Naive B cell (primary cell): ENCODE measurements at regions not wholly inside any gene's neighbourhood (a gene's known extent, or its start where the extent isn't known, plus 50 kb on each side); places are given as distances from the start of the nearest gene placed in this dataset.

Experiments used
- ATAC-seq, 2 donors: fragments of 150-1000 bp; cut with Tn5 transposase; 2 replicates each; pipeline ENCODE4 v1.10.0; 2021; ENCODE audit warnings: low read depth in 2 of 2, mild to moderate bottlenecking in 2 of 2, moderate library complexity in 2 of 2
- DNase-seq: peaks from one replicate; pipeline ENCODE4 v3.0.0; 2022
- H3K27ac Mint-ChIP-seq, 6 donors: one replicate each; pipeline ENCODE4 v1.8.0; 2020 to 2022; ENCODE audit warnings: mild to moderate bottlenecking in 6 of 6, mixed read lengths in 6 of 6, moderate library complexity in 5 of 6, inconsistent platforms in 2 of 6
- H3K27me3 Mint-ChIP-seq, 3 donors: one replicate each; pipeline ENCODE4 v1.8.0; 2021 to 2022; ENCODE audit warnings: mixed read lengths in 3 of 3, mild to moderate bottlenecking in 1 of 3
- H3K36me3 Mint-ChIP-seq, 2 donors: one replicate each; pipeline ENCODE4 v1.8.0; 2020 to 2022; ENCODE audit warnings: mixed read lengths in 2 of 2, inconsistent platforms in 1 of 2, mild to moderate bottlenecking in 1 of 2
- H3K4me1 Mint-ChIP-seq, 3 donors: one replicate each; pipeline ENCODE4 v1.8.0; 2020 to 2022; ENCODE audit warnings: mixed read lengths in 3 of 3, inconsistent platforms in 1 of 3, mild to moderate bottlenecking in 1 of 3, moderate library complexity in 1 of 3
- H3K4me3 Mint-ChIP-seq, 8 donors: one replicate each; pipeline ENCODE4 v1.8.0; 2020 to 2022; ENCODE audit warnings: mild to moderate bottlenecking in 8 of 8, mixed read lengths in 8 of 8, moderate library complexity in 8 of 8, inconsistent platforms in 2 of 8
- H3K9me3 Mint-ChIP-seq, 7 donors: one replicate each; pipeline ENCODE4 v1.8.0; 2020 to 2022; ENCODE audit warnings: mixed read lengths in 7 of 7, mild to moderate bottlenecking in 5 of 7, inconsistent platforms in 2 of 7, moderate library complexity in 1 of 7

DNA sequence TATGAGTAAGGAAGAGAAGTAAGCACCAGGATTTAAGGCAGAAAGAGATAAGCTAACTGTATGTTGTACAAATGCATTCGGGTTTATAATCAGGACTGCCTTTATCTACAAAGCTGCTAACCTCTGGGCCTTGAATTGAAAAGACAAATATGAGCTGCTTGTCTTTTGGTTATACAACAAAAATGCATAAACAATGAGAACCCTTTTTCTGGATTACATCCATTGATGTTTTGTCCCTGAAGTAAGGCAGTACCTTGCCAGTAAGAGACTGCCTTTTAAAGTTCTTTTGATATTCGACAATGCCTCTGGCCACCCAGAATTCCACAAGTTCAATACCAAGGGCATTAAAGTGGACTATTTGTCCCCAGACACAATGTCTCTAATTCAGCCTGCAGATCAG lies 280.7 kb downstream of the ZNF621 start:
- DNase-seq (no peak), ATAC-seq (no peak)
- H3K36me3 Mint-ChIP-seq, result peaks cover 14 to 17% of the 10 kb centered on the region in 2 donors

DNA sequence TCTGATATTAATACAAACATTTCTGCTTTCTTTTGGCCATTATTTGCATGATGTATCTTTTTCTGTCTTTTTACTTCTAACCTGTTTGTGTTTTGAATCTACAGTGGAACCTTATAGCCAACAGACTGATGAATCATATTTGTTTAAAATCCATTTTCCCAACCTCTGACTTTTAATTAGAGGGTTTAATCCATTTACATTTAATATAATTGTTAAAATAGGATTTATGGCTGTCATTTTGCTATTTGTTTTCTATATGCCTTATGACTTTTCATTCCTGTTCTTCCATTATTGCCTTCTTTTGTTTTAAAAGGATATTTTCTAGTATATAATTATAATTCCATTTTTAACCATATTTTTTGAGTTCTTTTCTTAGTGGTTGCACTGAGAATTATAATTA lies 286.1 kb downstream of the ZNF621 start:
- H3K27ac Mint-ChIP-seq, result no peak overlapping the region
- H3K4me1 Mint-ChIP-seq, result no peaks in the 10 kb centered on the region
- H3K4me3 Mint-ChIP-seq, result no peak overlapping the region
- DNase-seq (no peak), ATAC-seq (no peak)
- H3K9me3 Mint-ChIP-seq, result peaks cover 6 to 39% (median 21%) of the 10 kb centered on the region in 7 donors
- H3K36me3 Mint-ChIP-seq, result peaks cover 22% of the 10 kb centered on the region in 2 donors
- H3K27me3 Mint-ChIP-seq, result peaks cover 0 to 4% (median 0%) of the 10 kb centered on the region in 3 donors

More for the DNA sequence above, 280.7 kb downstream of the ZNF621 start:
- Mint-ChIP-seq H3K4me1 (no peaks in the 10 kb centered on the region), H3K27me3 (no peaks in the 10 kb centered on the region), H3K9me3 (peaks cover 4 to 16% (median 12%) of the 10 kb centered on the region in 7 donors), H3K27ac (no peak overlapping the region), H3K4me3 (no peak overlapping the region)

DNA sequence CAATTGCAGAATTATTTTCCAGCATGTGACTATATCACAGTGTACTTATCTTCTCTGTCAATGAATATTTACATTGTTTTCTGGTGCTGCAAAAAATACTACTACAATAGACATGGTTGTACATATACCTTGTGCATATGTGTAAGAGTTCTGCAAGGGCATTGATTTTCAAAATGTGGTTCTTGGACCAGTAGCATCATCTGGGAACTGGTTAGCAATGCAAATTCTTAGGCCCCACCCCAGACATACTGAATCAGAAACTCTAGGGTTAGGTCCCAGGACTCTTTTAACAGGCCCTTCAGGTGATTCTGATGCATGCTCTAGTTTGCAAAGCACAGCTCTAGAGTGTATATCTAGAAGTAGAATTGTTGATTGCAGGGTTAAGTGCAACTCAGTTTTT lies 292.3 kb downstream of the ZNF621 start:
- ATAC-seq, result no peak
- no peaks in the 10 kb centered on the region for H3K4me1 Mint-ChIP-seq
- DNase-seq, result no peak
- H3K27me3 Mint-ChIP-seq, result peaks cover 0 to 18% (median 4%) of the 10 kb centered on the region in 3 donors
- H3K9me3 Mint-ChIP-seq, result peaks cover 0 to 12% (median 3%) of the 10 kb centered on the region in 7 donors
- H3K4me3 Mint-ChIP-seq, result no peak overlapping the region
- H3K36me3 Mint-ChIP-seq, result peaks cover 3 to 5% of the 10 kb centered on the region in 2 donors
- H3K27ac Mint-ChIP-seq, result no peak overlapping the region

DNA sequence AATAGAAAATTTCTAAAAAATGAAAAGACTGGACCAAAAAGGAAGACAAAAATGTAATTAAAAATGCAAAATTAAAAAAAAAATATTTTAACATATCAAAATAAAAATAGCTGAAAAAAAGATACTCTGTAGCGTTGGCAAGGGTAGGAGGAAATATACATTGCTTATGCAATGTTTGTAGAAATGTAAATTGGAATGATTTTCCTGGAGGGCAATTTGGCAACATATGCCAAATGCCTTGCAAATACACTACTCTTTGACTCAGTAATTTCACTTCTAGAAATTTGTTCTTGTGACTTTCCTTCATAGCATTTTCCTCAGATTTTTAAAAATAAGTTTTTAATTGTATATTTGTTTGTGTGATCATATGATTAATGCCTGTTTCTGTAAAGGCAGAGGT lies 296.6 kb downstream of the ZNF621 start:
- no peaks in the 10 kb centered on the region for H3K36me3 Mint-ChIP-seq
- DNase-seq (no peak), ATAC-seq (no peak)
- no peak overlapping the region for H3K27ac Mint-ChIP-seq
- no peaks in the 10 kb centered on the region for H3K9me3 Mint-ChIP-seq
- H3K27me3 Mint-ChIP-seq, result peaks cover 4 to 18% (median 5%) of the 10 kb centered on the region in 3 donors
- no peak overlapping the region for H3K4me3 Mint-ChIP-seq
- H3K4me1 Mint-ChIP-seq, result no peaks in the 10 kb centered on the region

DNA sequence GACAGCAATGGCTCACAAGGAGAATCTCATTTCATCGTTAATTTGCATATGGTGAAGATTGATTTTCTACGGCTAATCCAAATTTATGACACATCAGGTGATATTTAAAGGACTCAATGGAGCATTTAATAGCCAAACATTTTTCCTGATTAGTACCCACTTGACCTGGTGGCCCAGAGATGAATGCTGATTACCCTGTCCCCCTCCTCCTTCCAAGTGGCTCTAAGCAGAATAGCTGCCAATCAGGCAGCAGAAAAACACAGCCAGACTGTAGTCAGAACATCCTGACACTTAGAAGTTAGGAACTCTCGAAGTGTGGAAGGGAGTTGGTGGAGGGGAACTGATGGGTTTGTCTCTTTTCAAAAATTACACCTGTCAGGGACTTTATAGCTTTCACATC lies 302.5 kb downstream of the ZNF621 start:
- DNase-seq (no peak), ATAC-seq (no peak)
- H3K9me3 Mint-ChIP-seq, result no peaks in the 10 kb centered on the region
- H3K36me3 Mint-ChIP-seq, result no peaks in the 10 kb centered on the region
- no peak overlapping the region for H3K27ac Mint-ChIP-seq
- H3K4me1 Mint-ChIP-seq, result no peaks in the 10 kb centered on the region
- H3K27me3 Mint-ChIP-seq, result peaks cover 0 to 5% (median 4%) of the 10 kb centered on the region in 3 donors
- no peak overlapping the region for H3K4me3 Mint-ChIP-seq

DNA sequence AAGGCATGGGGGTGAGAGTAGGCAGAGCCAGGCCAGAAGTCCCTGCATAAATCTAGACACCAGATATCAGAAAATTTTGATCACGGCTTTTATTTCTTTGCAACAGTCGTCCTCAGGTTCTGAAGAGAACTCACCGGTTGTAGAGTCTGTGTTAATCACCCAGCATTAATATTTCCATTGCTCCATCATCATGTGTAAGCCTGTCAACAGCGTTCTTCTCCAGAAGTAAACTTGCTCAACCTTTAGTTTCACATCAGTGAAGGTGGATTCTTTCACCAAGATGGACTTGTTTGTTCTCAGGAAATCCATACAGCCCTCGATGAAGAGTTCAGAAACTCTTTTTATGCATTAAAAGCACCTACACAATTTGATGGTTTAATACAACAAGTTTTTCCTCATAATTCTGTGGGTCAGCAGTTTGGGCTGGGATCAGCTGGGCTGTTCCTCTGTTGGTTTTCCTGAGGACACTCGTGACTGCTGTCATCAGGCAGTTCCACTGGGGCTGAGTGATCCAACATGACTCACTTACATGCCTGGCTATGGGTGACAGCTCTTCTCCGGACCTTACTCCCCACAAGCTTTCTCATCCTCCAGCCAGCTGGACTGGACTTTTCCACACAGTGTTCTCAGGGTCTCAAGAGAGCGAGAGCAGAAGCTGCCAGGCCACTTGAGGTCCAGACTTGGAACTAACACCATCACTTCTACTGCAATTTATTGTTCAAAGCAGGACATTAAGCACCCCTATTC lies 303.4 kb downstream of the ZNF621 start:
- ATAC-seq (no peak), DNase-seq (no peak)
- H3K27ac Mint-ChIP-seq, result no peak overlapping the region
- no peak overlapping the region for H3K4me3 Mint-ChIP-seq
- H3K9me3 Mint-ChIP-seq, result no peaks in the 10 kb centered on the region
- H3K36me3 Mint-ChIP-seq, result no peaks in the 10 kb centered on the region
- no peaks in the 10 kb centered on the region for H3K4me1 Mint-ChIP-seq
- peaks cover 0 to 5% (median 0%) of the 10 kb centered on the region in 3 donors for H3K27me3 Mint-ChIP-seq

DNA sequence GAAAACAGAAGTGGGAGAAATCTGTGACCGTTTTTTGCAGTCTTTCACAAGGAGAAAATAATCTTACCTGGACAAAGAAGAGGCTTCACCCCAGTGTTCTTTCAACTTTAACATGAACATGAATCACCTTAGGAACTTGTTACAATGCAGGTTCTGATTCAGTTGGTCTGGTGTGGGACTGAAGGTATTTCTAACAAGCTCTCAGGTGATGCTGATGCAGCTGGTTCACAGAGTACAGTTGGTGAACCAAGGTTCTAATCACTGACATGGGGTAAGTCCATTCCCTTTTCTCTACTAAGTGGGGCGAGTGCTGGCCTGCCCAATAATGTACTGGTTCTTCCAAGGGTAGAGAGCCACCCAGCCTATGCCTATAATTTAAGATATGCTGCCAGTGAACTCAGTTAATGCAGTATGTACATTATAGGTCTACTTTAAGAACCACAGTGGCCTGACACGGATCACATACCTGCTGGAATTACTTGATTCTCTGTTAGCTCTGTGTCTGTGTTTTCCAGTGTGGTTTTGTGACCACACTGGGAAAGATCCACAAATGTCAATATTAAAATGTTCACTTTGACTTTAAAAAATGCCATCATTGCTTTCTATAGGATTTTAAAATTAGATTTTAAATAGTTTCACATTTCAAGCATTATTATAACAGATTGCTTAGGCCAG lies 304.1 kb downstream of the ZNF621 start:
- DNase-seq, result no peak
- no peak overlapping the region for H3K27ac Mint-ChIP-seq
- no peak for ATAC-seq
- H3K9me3 Mint-ChIP-seq, result no peaks in the 10 kb centered on the region
- H3K27me3 Mint-ChIP-seq, result peaks cover 0 to 5% (median 4%) of the 10 kb centered on the region in 3 donors
- no peaks in the 10 kb centered on the region for H3K4me1 Mint-ChIP-seq
- no peaks in the 10 kb centered on the region for H3K36me3 Mint-ChIP-seq
- peak overlapping the region in 1 of 8 donors; percentile 7 for H3K4me3 Mint-ChIP-seq

DNA sequence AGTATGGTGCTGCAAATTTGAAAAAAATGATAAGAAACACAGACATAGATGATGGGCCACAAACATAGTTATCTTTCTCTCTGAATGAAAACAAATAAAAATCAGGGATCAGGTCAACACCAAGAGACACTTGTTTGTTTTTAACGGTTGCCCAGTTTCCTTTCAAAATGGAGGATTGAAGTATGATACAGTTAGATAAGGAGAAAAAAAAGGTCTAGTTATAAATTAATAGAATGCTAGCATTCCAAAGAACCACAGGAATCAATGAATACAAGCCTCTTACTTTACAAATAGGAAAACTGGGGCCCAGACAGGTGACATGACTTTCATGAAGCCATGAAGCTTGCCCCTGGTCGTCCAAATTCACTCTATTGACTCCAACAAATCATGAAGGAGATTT lies 305.1 kb downstream of the ZNF621 start:
- peaks cover 4 to 9% (median 8%) of the 10 kb centered on the region in 3 donors for H3K27me3 Mint-ChIP-seq
- no peaks in the 10 kb centered on the region for H3K36me3 Mint-ChIP-seq
- H3K4me1 Mint-ChIP-seq, result no peaks in the 10 kb centered on the region
- ATAC-seq (no peak), DNase-seq (no peak)
- no peak overlapping the region for H3K4me3 Mint-ChIP-seq
- H3K9me3 Mint-ChIP-seq, result no peaks in the 10 kb centered on the region
- H3K27ac Mint-ChIP-seq, result no peak overlapping the region

DNA sequence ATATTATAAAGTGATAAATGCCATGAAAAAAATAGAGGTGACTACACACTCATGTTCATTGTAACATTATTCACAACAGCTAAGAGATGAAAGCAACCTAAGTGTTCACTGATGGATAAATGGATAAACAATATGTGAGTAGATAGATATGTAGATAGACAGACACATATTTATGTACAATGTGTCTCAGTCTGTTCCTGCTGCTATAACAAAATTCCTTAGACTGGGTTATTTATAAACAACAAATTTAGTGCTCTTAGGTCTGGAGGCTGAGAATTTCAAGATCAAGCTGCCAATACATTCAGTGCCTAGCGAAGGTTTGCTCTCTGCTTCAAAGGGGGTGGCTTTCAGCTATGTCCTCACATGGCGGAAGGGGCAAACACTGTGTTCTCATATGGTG lies 312.5 kb downstream of the ZNF621 start:
- H3K9me3 Mint-ChIP-seq, result peaks cover 0 to 8% (median 0%) of the 10 kb centered on the region in 7 donors
- H3K4me3 Mint-ChIP-seq, result no peak overlapping the region
- no peaks in the 10 kb centered on the region for H3K36me3 Mint-ChIP-seq
- peaks cover 4 to 9% (median 8%) of the 10 kb centered on the region in 3 donors for H3K27me3 Mint-ChIP-seq
- H3K27ac Mint-ChIP-seq, result no peak overlapping the region
- ATAC-seq, result no peak
- no peak for DNase-seq
- no peaks in the 10 kb centered on the region for H3K4me1 Mint-ChIP-seq

DNA sequence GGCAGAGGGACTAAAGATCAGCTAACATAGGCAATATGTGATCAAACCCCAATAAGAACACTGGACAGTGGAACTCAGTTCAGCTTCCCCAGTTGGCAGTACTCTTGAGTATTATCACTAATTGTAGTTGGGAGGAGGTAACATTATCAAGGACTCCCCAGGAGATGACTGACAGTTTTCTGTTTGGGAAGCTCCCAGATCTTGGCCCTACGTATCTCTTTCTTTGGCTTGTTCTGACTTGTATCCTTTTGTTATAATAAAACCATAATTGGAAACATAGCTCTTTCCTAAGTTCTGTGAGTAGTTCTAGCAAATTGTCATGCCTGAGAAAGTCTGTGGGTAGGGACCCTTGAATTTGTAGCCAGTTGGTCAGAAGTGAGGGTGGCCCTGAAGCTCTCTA lies 316.4 kb downstream of the ZNF621 start:
- no peak for ATAC-seq

DNA sequence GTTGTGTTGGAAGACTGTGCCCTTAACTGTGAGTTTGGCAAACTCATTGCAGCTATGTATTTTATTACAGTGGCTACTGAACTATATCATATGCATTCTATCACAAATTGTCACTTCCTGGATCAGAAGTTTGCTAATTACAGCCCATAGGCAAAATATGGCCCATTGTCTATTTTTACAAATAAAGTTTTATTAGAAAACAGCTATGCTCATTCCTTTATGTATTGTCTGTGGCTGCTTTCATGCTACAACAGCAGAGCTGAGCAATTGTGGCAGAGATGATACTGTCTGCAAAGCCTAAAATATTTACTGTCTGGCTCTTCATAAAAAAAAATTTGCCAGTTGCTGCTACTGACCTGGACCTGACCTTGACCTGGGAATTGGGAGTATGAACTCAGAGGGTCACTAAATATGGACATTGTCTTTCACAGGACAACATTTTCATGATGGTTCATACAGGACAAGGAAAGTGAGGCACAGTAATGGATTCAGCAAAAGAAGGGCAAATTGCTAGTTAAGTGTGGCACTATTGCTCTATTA lies 316.9 kb downstream of the ZNF621 start:
- no peak overlapping the region for H3K27ac Mint-ChIP-seq
- H3K4me3 Mint-ChIP-seq, result no peak overlapping the region
- no peaks in the 10 kb centered on the region for H3K4me1 Mint-ChIP-seq
- DNase-seq (no peak), ATAC-seq (no peak)
- peaks cover 0 to 17% (median 4%) of the 10 kb centered on the region in 7 donors for H3K9me3 Mint-ChIP-seq
- H3K27me3 Mint-ChIP-seq, result peaks cover 0 to 9% (median 5%) of the 10 kb centered on the region in 3 donors
- peaks cover 4 to 8% of the 10 kb centered on the region in 2 donors for H3K36me3 Mint-ChIP-seq

More for the DNA sequence above, 316.4 kb downstream of the ZNF621 start:
- no peaks in the 10 kb centered on the region for H3K4me1 Mint-ChIP-seq
- no peak overlapping the region for H3K27ac Mint-ChIP-seq
- no peak overlapping the region for H3K4me3 Mint-ChIP-seq
- peaks cover 0 to 7% (median under 1%) of the 10 kb centered on the region in 3 donors for H3K27me3 Mint-ChIP-seq
- H3K9me3 Mint-ChIP-seq, result peaks cover 0 to 17% (median 4%) of the 10 kb centered on the region in 7 donors
- DNase-seq, result no peak
- peaks cover 4 to 7% of the 10 kb centered on the region in 2 donors for H3K36me3 Mint-ChIP-seq

DNA sequence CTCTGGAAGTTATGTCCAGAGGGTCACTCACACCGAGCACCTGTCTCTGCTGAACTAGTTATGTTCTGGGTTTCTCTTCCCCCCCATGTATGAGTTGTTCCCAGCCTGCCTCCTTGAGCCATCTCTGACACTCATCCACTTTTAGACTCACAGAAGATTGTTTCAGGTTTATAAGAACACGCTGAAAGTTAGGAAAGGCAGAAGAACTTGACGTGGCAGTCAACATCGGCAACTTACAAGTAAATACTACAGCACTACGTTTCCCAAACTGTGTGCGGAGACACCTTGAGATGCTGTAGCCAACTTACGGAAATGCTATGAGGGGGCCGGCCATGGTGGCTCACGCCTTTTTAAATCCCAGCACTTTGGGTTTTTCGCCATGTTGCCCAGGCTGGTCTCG lies 318.0 kb downstream of the ZNF621 start:
- DNase-seq (no peak), ATAC-seq (no peak)
- Mint-ChIP-seq H3K4me1 (no peaks in the 10 kb centered on the region), H3K4me3 (no peak overlapping the region), H3K27me3 (peaks cover 0 to 9% (median 5%) of the 10 kb centered on the region in 3 donors), H3K27ac (no peak overlapping the region), H3K9me3 (peaks cover 0 to 12% (median 4%) of the 10 kb centered on the region in 7 donors), H3K36me3 (peaks cover 4 to 8% of the 10 kb centered on the region in 2 donors)

DNA sequence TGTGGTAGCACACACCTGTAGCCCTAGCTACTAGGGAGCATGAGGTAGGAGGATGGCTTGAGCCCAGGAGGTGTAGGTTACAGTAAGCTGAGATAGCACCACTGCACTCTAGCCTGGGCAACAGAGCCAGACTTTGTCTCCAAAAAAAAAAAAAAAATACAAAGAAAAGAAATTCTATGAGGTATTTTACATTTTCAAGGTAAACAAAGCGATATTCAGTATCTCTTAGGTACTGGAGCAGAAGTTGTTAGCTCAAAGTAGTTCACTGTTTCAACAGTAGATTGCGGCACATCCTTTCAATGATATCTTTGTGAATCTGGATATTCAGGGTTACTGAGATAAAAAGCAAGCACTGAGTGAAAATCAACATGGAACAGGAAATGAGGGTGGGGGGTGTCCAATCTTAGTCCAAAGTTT lies 318.5 kb downstream of the ZNF621 start:
- ATAC-seq (no peak), DNase-seq (no peak)
- no peak overlapping the region for H3K27ac Mint-ChIP-seq
- no peak overlapping the region for H3K4me3 Mint-ChIP-seq
- H3K36me3 Mint-ChIP-seq, result peaks cover 4 to 8% of the 10 kb centered on the region in 2 donors
- H3K27me3 Mint-ChIP-seq, result peaks cover 0 to 9% (median 5%) of the 10 kb centered on the region in 3 donors
- peaks cover 0 to 9% (median 4%) of the 10 kb centered on the region in 7 donors for H3K9me3 Mint-ChIP-seq
- H3K4me1 Mint-ChIP-seq, result no peaks in the 10 kb centered on the region
